Spleen (tissue), 7 donors: ENCODE measurements at regions not wholly inside any gene's neighbourhood (a gene's known extent, or its start where the extent isn't known, plus 50 kb on each side); places are given as distances from the start of the nearest gene placed in this dataset.

ENCODE experiments used
- POLR2A ChIP-seq, 3 donors: fragments of 450-650 bp; IDR thresholded peaks; one replicate each; pipeline ENCODE4 v1.5.1; 2017; ENCODE audit warnings: antibody characterized with exemption in 3 of 3, mild to moderate bottlenecking in 1 of 3
- TF ChIP-seq, protein P1 (sequence below), 11 experiments: fragments of 200-600 bp in 7 of 11; fragments of 450-650 bp in 4 of 11; sonication (generic) in 4 of 11; IDR thresholded peaks in 8 of 11; conservative IDR thresholded peaks in 3 of 11; 1 replicate in 7 of 11; 2 replicates in 4 of 11; pipeline versions ENCODE4 v1.4.0 to v1.8.0; 2016 to 2021; ENCODE audit warnings: antibody characterized with exemption in 11 of 11, inconsistent platforms in 4 of 11, mild to moderate bottlenecking in 1 of 11
- donor health status: DM: no; HTN: no; CAD: no; lungs with moderate emphysema.
- donor health status: DM: no; HTN: no; CAD: no.
- donor health status: DM: no; HTN: no; CAD: no.

DNA sequence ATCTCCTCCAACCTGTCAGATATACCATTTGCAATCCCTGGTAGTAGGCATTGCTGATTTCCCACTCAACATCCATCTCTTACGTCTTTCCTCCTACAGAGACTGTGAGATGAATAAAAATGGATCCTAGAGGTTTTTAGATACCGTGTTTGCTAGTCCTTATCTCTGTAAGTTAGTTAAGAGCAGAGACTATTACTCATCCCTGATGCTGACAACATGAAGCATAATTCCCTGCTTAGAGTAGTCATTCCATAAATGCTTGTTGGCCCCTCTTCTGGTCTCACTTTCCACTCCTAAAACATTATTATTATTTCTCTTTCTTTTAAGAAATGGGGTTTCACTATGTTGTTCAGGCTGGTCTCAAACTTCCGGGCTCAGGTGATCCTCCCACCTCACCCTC lies 136.2 kb downstream of the RTP4 start:
- TF ChIP-seq, protein P1, sequence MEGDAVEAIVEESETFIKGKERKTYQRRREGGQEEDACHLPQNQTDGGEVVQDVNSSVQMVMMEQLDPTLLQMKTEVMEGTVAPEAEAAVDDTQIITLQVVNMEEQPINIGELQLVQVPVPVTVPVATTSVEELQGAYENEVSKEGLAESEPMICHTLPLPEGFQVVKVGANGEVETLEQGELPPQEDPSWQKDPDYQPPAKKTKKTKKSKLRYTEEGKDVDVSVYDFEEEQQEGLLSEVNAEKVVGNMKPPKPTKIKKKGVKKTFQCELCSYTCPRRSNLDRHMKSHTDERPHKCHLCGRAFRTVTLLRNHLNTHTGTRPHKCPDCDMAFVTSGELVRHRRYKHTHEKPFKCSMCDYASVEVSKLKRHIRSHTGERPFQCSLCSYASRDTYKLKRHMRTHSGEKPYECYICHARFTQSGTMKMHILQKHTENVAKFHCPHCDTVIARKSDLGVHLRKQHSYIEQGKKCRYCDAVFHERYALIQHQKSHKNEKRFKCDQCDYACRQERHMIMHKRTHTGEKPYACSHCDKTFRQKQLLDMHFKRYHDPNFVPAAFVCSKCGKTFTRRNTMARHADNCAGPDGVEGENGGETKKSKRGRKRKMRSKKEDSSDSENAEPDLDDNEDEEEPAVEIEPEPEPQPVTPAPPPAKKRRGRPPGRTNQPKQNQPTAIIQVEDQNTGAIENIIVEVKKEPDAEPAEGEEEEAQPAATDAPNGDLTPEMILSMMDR (IDR thresholded peaks at IDR 0.05 in 8 of 11, conservative IDR thresholded peaks at IDR 0.05 in 3 of 11), result no peak
- TF ChIP-seq POLR2A (IDR thresholded peaks at IDR 0.05), result no peak
